ENCODE measurements at regions not wholly inside any gene's neighbourhood (a gene's known extent, or its start where the extent isn't known, plus 50 kb on each side); places are given as distances from the start of the nearest gene placed in this dataset.

DNA sequence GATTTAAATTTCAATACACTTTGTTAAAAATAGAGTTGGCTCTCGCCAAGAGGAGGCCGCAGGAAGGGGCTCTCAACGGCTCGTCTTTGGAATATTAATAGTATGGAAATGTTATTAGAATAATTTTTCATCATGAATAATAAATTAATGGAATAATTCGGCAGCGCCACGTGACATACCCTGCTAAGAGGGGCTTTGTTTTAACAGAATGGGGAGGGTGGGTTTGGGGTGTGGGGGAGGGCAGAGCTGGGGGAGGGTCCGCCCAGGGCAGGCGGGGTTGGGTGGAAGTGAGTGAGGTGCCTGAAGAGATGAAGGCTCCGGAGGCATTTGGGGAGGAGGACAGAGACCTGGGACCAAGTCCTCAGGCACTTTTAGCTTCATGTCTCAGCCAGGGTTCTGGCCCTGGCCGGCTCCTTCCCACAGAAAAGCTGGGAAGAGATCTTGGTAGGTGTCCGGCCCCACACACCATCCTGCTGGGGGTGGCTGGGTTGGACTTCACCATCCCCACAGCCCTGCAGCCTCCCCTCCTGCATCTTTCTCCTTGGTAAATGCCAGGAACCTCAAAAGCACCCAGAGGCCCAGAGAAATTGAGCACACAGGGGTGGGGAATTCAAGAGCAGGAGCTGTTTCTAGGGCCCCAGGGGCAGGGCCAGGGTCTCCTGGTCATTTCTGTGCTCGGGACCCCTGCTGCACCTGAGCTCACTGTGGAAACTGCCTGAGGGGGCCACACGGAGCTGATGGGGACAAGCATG lies 93.6 kb upstream of the BHLHE23 start:
- no peak for DNase-seq (ENCODE audit: low read depth)

GRCh38 chr20:63099456-63100173 lies 92.9 kb upstream of the BHLHE23 start:
- DNase-seq (ENCODE audit: low read depth), result no peak

DNA sequence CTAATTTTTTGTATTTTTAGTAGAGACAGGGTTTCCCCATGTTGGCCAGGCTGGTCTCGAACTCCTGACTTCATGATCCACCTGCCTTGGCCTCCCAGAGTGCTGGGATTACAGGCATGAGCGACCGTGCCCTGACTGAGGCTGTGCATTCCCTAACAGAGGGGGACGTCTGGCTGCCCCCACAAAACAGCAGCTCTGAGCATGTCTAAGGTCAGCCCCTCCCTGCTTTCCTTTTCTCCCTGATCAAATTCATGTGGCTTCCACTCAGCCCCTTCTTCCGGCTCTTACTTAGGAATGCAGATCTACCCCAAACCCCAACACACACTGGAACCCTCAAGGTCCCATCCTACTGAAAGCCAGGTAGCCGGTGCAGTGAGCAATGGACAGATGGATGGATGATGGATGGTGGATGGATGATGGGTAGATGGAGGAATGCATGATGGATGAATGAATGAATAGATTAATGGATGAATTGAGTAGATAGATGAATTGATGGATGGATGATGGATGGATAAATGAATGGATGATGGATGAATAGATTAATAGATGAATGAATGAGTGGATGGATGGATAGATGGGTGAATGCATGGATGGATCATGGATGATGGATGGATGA lies 91.5 kb upstream of the BHLHE23 start:
- no peak for DNase-seq (ENCODE audit: low read depth)

DNA sequence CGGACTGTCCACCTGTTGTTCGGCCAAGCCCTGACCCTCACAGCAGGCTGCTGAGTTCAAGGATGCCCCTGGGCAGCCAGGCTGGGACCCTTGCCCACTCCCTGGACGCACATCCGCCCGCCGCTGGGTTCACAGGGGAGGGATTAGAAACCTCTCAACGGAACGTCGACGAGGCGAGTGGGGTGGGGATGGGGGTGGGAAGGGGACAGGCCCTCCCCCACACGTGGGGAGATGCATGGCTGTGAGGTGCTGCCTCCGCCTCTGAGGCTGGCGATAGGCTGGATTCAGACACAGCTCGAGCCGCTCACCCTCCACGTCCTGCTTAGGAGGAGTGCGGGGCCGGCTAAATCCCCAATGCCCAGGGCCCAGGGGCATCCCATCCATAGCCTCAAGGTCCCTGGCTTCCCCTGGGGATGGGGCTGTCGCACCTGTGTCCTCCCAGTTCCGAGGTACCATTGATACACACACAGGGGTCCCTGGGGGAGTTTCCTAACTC lies 90.6 kb upstream of the BHLHE23 start:
- no peak for DNase-seq (ENCODE audit: low read depth)

DNA sequence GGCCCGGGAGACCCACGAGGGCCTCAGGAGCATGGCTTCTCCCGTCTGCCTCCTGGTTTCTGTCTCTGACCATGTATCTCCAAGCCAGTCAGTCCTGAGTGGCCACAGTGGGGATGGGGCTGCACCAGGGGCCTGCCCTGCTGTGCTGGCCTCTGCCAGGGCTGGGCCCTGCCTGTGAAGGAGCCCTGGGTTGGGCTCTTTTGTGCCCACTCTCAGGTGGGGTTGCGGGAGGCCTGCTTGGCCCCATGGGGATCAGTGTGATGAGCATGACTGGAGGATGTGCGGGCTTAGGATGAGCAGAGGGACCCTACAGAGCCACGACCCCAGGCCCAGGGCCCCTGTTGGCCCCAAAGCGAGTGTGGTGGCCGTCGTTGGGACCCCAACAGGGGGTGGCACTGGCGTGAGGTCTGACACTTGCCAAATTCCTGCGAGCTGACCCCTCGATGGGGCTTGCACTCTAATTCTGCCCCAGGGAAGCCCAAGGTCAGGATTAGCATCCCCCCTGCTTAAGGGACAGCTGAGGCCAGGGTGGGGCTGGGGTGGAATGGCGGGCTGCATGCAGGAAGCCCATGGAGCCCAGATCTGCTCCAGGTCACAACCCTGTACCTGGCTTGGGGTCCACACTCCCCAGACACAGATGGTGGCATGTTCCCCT lies 90.0 kb upstream of the BHLHE23 start:
- DNase-seq (ENCODE audit: low read depth), result no peak

- no peak for DNase-seq (ENCODE audit: low read depth)
These were observed 89.2 kb upstream of the BHLHE23 start for GRCh38 chr20:63095718-63096654.

DNA sequence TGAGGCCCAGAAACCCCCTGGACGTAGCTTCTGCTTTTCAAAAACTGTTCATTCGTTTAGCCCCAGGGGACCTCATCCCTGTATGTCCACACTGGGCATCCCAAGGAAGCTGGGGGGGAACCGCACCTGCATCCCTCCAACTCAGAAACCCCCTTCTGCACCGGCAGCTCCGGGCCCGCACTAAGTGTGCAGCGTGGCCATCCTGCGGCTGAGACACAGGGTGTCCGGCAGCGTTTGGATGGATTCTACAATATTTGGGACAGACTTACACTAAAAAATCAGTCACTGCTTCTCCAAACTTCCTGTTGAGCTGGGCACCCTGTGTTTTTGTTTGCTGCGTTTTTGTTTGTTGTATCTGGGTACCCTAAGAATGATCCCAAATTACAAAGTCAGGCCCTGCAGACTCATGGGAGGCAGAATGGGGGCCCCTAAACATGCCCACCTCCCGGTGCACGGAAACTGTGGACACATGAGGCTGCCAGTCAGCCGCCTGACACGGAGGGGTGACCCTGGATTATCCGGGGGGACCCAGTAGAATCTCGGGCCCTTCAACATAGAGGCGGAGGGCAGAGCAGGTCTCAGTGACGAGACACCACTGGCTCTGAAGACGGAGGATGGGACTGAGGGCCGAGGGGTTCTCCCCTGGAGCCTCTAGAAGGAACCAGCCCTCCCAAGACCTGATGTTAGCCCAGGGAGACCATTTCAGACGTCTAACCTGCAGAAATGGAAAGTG lies 88.2 kb upstream of the BHLHE23 start:
- no peak for DNase-seq (ENCODE audit: low read depth)

DNA sequence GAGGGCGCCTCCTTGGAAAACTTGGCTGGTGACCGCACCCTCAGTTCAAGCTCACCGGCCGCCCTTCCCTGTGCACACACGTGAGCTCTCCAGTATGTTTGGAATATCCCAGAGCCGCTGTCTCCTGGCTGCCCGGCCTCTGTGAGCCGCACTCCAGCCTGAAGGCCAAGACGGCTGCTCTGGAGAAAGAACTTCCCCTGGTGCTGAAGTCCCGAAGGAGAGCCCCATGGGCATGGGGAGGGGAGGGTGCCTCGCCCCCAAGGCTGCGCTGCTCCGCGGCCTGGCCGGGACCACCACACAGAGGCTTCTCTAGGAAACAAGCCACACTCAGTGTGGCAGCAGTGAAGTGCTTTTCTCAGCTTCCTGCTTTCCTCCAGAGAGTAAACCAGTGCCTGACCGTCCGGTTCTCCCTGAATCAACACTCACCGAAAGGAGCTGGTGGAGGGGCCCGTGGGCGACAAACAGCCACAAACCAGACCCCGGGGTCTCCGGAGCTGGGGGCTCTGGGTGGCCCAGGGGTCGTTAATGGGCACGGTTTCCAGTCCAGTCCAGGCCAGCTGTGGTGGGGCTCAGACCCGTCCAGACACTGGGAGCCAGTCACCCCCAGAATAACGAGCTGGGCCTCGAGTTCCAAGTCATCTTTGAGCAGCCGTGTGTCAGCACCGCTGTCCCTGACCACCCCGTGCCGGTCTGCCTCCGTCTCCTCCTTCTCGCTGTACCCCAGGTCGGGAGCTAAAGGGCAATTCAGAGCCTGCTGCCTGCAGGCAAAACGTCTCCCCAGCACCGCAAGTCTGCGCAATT lies 87.4 kb upstream of the BHLHE23 start:
- no peak for DNase-seq (ENCODE audit: low read depth)

- no peak for DNase-seq (ENCODE audit: low read depth)
These were observed 86.0 kb upstream of the BHLHE23 start for GRCh38 chr20:63092660-63093215.

DNA sequence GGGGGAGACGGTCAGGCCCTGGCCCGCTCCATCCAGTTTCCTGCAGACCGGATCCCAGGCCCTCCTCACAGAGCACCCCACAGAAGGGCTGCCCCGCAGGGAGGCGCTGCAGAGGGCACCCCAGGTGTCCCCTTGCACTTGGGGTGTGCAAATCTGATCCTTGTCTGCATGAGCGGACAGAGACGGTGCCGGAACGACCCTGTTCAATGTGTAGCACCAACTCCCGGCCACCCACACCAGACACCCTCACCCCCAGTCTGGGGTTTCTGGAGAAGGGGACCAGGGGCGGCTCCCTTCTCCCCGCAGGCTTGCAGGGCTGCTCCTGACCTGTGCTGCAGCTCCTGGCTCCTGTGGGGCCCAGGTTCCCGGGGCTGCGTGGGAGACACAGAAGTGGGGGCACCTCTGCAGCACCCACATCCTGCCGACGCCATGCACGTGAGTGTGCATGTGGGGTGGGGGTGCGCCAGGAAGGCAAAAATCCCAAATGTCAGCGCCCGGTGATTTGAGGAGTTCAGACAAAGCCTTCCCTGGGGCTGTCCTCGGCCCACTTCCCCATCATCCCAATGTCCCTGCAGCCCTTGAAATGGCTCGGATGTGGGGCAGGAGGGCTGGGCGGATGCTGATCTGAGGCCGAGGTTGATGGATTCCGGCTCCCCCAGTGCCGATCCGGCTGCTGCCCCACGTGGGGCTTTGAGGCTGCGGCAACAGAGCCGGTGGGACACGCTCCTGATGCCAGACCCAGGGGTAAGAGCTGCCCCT lies 85.3 kb upstream of the BHLHE23 start:
- DNase-seq (ENCODE audit: low read depth), result no peak

GRCh38 chr20:63090682-63091571 lies 84.2 kb upstream of the BHLHE23 start:
- DNase-seq (ENCODE audit: low read depth), result no peak

DNA sequence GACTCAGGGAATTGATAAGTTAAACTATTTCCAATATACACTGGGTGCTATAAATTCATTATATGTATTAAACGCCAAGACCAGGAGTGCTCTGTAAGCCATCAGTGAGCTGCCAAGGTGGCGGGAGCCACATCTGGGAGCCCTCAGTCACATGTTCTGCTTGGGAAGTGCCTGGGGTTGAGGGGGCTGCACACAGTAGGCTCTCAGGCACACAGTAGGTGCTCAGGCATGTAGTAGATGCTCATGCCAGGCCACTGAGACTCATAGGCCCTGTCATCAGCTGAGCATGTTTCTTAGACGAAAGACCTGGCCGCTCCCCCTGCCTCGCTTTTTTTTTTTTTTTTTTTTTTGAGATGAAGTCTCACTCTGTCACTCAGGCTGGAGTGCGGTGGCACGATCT lies 83.3 kb upstream of the BHLHE23 start:
- no peak for DNase-seq (ENCODE audit: low read depth)

GRCh38 chr20:63089051-63089907 lies 82.5 kb upstream of the BHLHE23 start:
- no peak for DNase-seq (ENCODE audit: low read depth)

- DNase-seq (ENCODE audit: low read depth), result no peak
These were observed 81.3 kb upstream of the BHLHE23 start for GRCh38 chr20:63087872-63088680.

DNA sequence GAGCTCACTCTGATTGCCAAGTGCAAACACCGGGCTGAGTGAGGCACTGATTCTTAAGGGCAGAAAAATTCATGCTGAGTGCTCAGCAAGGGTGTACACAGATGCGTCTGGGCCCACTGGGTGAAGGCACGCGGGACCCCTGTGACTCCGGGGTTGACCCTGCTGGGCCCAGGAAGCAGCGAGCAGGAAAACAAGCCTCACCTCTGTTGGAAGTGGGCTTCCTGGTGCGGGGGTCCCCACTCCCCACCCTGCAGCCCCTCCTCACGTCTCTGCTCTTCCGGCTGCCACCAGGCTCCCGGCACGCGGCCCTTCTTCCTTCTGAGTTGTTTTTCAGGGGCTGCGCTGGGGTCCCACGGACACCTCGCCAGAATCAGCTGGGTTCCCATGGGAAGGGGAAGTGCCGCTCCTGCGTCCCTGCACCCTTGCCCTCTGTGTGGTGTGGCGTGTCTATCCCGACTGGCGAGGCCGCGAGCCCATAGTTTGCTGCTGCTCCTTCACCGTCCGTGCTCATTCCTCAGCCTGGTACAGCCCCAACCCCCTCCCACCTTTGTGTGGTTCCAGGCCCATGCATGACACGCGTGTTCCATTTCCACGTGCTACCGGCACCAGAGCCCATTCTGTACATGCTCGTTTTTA lies 80.6 kb upstream of the BHLHE23 start:
- no peak for DNase-seq (ENCODE audit: low read depth)

Measured in amniotic epithelial cell (primary cell).